IMR-90 (cell line): ENCODE measurements at regions not wholly inside any gene's neighbourhood (a gene's known extent, or its start where the extent isn't known, plus 50 kb on each side); places are given as distances from the start of the nearest gene placed in this dataset.

Source experiments
- ATAC-seq: fragments of 200-7000 bp; cut with Tn5 transposase; 2 replicates; pipeline ENCODE4 v1.9.1; 2020; ENCODE audit warnings: low read depth, mild to moderate bottlenecking, moderate library complexity
- BruUV-seq: library from RNA; stranded (reverse); fragments of 400-500 nt; replicated peaks from 2 replicates; lab custom pipeline; 2021; lab: Mats Ljungman, UMichigan
- CTCF ChIA-PET: fragments of 300-600 bp; formaldehyde crosslinking; extraction: SDS; loops from one replicate; lab custom pipeline; 2021; ENCODE audit warnings: antibody characterized with exemption; lab: Yijun Ruan, JAX
- POLR2A ChIA-PET: fragments of 300-600 bp; sonication (Branson Sonifier 250); formaldehyde crosslinking; loops from one replicate; lab custom pipeline; 2022; ENCODE audit warnings: antibody characterized with exemption; ENCODE audit not compliant: unreplicated experiment; lab: Charles Lee
- DNase-seq: peaks from one replicate; pipeline ENCODE4 v3.0.0; 2013
- H2AFZ ChIP-seq: replicated peaks from 2 replicates; pipeline ENCODE3; 2013; ENCODE audit warnings: low read length, mild to moderate bottlenecking; ENCODE audit not compliant: poor library complexity
- H2AK5ac ChIP-seq: 2 replicates; pipeline ENCODE4 v1.6.1; 2013; ENCODE audit warnings: low read depth, low read length, inconsistent platforms
- H2AK9ac ChIP-seq: replicated peaks from 2 replicates; pipeline ENCODE3; 2013; ENCODE audit warnings: mild to moderate bottlenecking, low read depth, low read length, moderate library complexity; ENCODE audit not compliant: poor library complexity
- H2BK120ac ChIP-seq: 2 replicates; pipeline ENCODE4 v1.6.1; 2013; ENCODE audit warnings: low read depth, low read length, inconsistent platforms
- H2BK15ac ChIP-seq: 3 replicates; pipeline ENCODE4 v1.6.1; 2013; ENCODE audit warnings: low read depth, low read length, inconsistent platforms
- H2BK20ac ChIP-seq: 2 replicates; pipeline ENCODE4 v1.6.1; 2013; ENCODE audit warnings: low read depth, mild to moderate bottlenecking, inconsistent platforms, low read length, moderate library complexity
- H2BK5ac ChIP-seq: 2 replicates; pipeline ENCODE4 v1.6.1; 2013; ENCODE audit warnings: mild to moderate bottlenecking, low read depth, low read length, inconsistent platforms; ENCODE audit not compliant: poor library complexity, severe bottlenecking
- H3K14ac ChIP-seq: replicated peaks from 2 replicates; pipeline ENCODE4 v1.6.1; 2013; ENCODE audit warnings: low read depth, low read length, inconsistent platforms
- H3K18ac ChIP-seq: 2 replicates; pipeline ENCODE4 v1.6.1; 2013; ENCODE audit warnings: low read depth, low read length, control low read depth
- H3K23ac ChIP-seq: 2 replicates; pipeline ENCODE4 v1.6.1; 2013; ENCODE audit warnings: low read depth, low read length, inconsistent platforms
- H3K27ac ChIP-seq: 2 replicates; pipeline ENCODE4 v1.5.1; 2013; ENCODE audit warnings: mild to moderate bottlenecking, control low read depth, low read length; ENCODE audit not compliant: insufficient read depth
- H3K27me3 ChIP-seq: 2 replicates; pipeline ENCODE4 v1.6.1; 2013; ENCODE audit warnings: low read length; ENCODE audit not compliant: control insufficient read depth, insufficient read depth
- H3K36me3 ChIP-seq: 2 replicates; pipeline ENCODE4 v1.6.1; 2013; ENCODE audit warnings: low read length, mixed read lengths; ENCODE audit not compliant: control insufficient read depth, insufficient read depth
- H3K4ac ChIP-seq: 2 replicates; pipeline ENCODE4 v1.6.1; 2013; ENCODE audit warnings: low read depth, low read length, inconsistent platforms
- H3K4me1 ChIP-seq: 2 replicates; pipeline ENCODE4 v1.6.1; 2013; ENCODE audit warnings: low read length, mixed read lengths; ENCODE audit not compliant: control insufficient read depth, insufficient read depth
- H3K4me2 ChIP-seq: 2 replicates; pipeline ENCODE4 v1.6.1; 2013; ENCODE audit warnings: low read depth, mild to moderate bottlenecking, control low read depth, low read length, moderate library complexity
- H3K4me3 ChIP-seq: 2 replicates; pipeline ENCODE4 v1.5.1; 2013; ENCODE audit warnings: low read depth, mild to moderate bottlenecking, control low read depth, low read length, moderate library complexity; ENCODE audit not compliant: insufficient read depth
- H3K56ac ChIP-seq: 2 replicates; pipeline ENCODE4 v1.6.1; 2013; ENCODE audit warnings: low read length, inconsistent platforms; ENCODE audit not compliant: insufficient read depth; ENCODE audit errors: extremely low read depth
- H3K79me1 ChIP-seq, 2 experiments: 2 replicates each; pipeline ENCODE4 v1.6.1; 2013; ENCODE audit warnings: low read length in 2 of 2, inconsistent platforms in 1 of 2, low read depth in 1 of 2
- H3K9ac ChIP-seq: 2 replicates; pipeline ENCODE4 v1.6.1; 2013; ENCODE audit warnings: low read depth, low read length, control low read depth
- H3K9me1 ChIP-seq: 2 replicates; pipeline ENCODE4 v1.6.1; 2013; ENCODE audit warnings: low read length, inconsistent platforms; ENCODE audit not compliant: insufficient read depth
- H3K9me3 ChIP-seq: 2 replicates; pipeline ENCODE4 v1.6.1; 2013; ENCODE audit warnings: low read length; ENCODE audit not compliant: control insufficient read depth, insufficient read depth
- H4K20me1 ChIP-seq: 2 replicates; pipeline ENCODE4 v1.6.1; 2013; ENCODE audit warnings: low read length, inconsistent platforms; ENCODE audit not compliant: insufficient read depth
- H4K5ac ChIP-seq: 2 replicates; pipeline ENCODE4 v1.6.1; 2013; ENCODE audit warnings: mild to moderate bottlenecking, low read depth, low read length, control low read depth
- H4K8ac ChIP-seq, 2 experiments: 2 replicates each; pipeline ENCODE4 v1.6.1; 2013; ENCODE audit warnings: low read depth in 2 of 2, low read length in 2 of 2, control low read depth in 1 of 2, inconsistent platforms in 1 of 2
- H4K91ac ChIP-seq: 2 replicates; pipeline ENCODE4 v1.6.1; 2013; ENCODE audit warnings: low read depth, low read length, inconsistent platforms; ENCODE audit not compliant: insufficient read depth
- BHLHE40 ChIP-seq: fragments of 150-350 bp; IDR thresholded peaks from 2 replicates; pipeline ENCODE4 v1.6.1; 2016; ENCODE audit warnings: mild to moderate bottlenecking, low read depth, low read length
- CHD1 ChIP-seq: IDR thresholded peaks from 2 replicates; pipeline ENCODE4 v1.6.1; 2012; ENCODE audit warnings: low read depth, low read length, improper control_type of control experiment
- ELK1 ChIP-seq: fragments of 150-350 bp; IDR thresholded peaks from 2 replicates; pipeline ENCODE4 v1.6.1; 2016; ENCODE audit warnings: low read depth, mild to moderate bottlenecking, low read length, moderate library complexity, borderline replicate concordance
- FOS ChIP-seq: fragments of 150-350 bp; IDR thresholded peaks from 2 replicates; pipeline ENCODE4 v1.6.1; 2016; ENCODE audit warnings: low read depth, low read length
- MAFK ChIP-seq: IDR thresholded peaks from 2 replicates; pipeline ENCODE4 v1.6.1; 2012; ENCODE audit warnings: low read depth, low read length, improper control_type of control experiment
- MAZ ChIP-seq: IDR thresholded peaks from 2 replicates; pipeline ENCODE4 v1.6.1; 2012; ENCODE audit warnings: low read depth, mild to moderate bottlenecking, low read length, improper control_type of control experiment, moderate library complexity, borderline replicate concordance
- MXI1 ChIP-seq: IDR thresholded peaks from 2 replicates; pipeline ENCODE4 v1.6.1; 2012; ENCODE audit warnings: low read depth, mild to moderate bottlenecking, low read length, moderate library complexity, borderline replicate concordance
- NFE2L2 ChIP-seq: fragments of 150-350 bp; IDR thresholded peaks from 2 replicates; pipeline ENCODE4 v1.6.1; 2016; ENCODE audit warnings: low read depth, mild to moderate bottlenecking, low read length
- POLR2A ChIP-seq: IDR thresholded peaks from 2 replicates; pipeline ENCODE4 v1.6.1; 2012; ENCODE audit warnings: mild to moderate bottlenecking, low read depth, low read length
- RAD21 ChIP-seq: IDR thresholded peaks from 2 replicates; pipeline ENCODE4 v1.6.1; 2012; ENCODE audit warnings: low read length, improper control_type of control experiment
- SMC3 ChIP-seq: fragments of 150-350 bp; IDR thresholded peaks from 2 replicates; pipeline ENCODE4 v1.6.1; 2016; ENCODE audit warnings: low read depth, mild to moderate bottlenecking, antibody characterized with exemption, low read length, moderate library complexity
- WGBS, 2 experiments: methylation state at CpG; one replicate each; pipeline versions ENCODE4 v1.1.5 to v1.1.7; 2013; ENCODE audit warnings: missing lambda C conversion rate in 2 of 2; ENCODE audit not compliant: insufficient read length in 1 of 2; ENCODE audit errors: extremely low coverage in 2 of 2; 5-methylcytosine and 5-hydroxymethylcytosine counted together
- dilution Hi-C: fragments of 300-500 bp; cut with HindIII; formaldehyde crosslinking; loops from one replicate; pipeline ENCODE4 v1.14.3; 2018; ENCODE audit warnings: low sequenced_read_pairs; ENCODE audit not compliant: unreplicated experiment
- in situ Hi-C: fragments of 300-500 bp; cut with MboI; formaldehyde crosslinking; loops from 3 replicates; pipeline ENCODE4 v1.14.3; 2019; ENCODE audit warnings: low sequenced_read_pairs, inconsistent platforms, mixed read lengths
- intact Hi-C: fragments of 100-400 bp; cut with micrococcal nuclease; formaldehyde crosslinking; loops from 2 replicates; pipeline ENCODE4 v1.10.0; 2022

- POLR2A ChIA-PET: no interaction called here
- no peak overlapping the region for H3K4ac ChIP-seq
- H2BK5ac ChIP-seq: no peak overlapping the region
- no peak overlapping the region for H2BK120ac ChIP-seq
- dilution Hi-C loops: no loop called here
- intact Hi-C loops: no loop called here
- no peak overlapping the region for H3K4me2 ChIP-seq
- ATAC-seq (no peak), DNase-seq (no peak)
- no peak overlapping the region for H4K91ac ChIP-seq
- no peak for TF ChIP-seq CHD1
- no peak for TF ChIP-seq NFE2L2
- TF ChIP-seq BHLHE40: no peak
- no peak for TF ChIP-seq ELK1
- no peak for TF ChIP-seq FOS
- no peak for TF ChIP-seq SMC3
- no peak for TF ChIP-seq RAD21
- TF ChIP-seq MAFK: no peak
- TF ChIP-seq MAZ: no peak
- TF ChIP-seq POLR2A: no peak
- TF ChIP-seq MXI1: no peak
- no peak overlapping the region for H3K56ac ChIP-seq
- no peak overlapping the region for H2AK5ac ChIP-seq
- H3K79me1 ChIP-seq: no peaks in the 10 kb centered on the region
- H4K8ac ChIP-seq: no peak overlapping the region
- H4K5ac ChIP-seq: no peak overlapping the region
- H2BK15ac ChIP-seq: no peak overlapping the region
- H2BK20ac ChIP-seq: no peak overlapping the region
- no peak overlapping the region for H3K27ac ChIP-seq
- H3K36me3 ChIP-seq: no peaks in the 10 kb centered on the region
- no peaks in the 10 kb centered on the region for H3K4me1 ChIP-seq
- H3K23ac ChIP-seq: no peak overlapping the region
- in situ Hi-C loops: no loop called here
- no peak overlapping the region for H2AK9ac ChIP-seq
- no peaks in the 10 kb centered on the region for H3K9me3 ChIP-seq
- no peaks in the 10 kb centered on the region for H4K20me1 ChIP-seq
- H2AFZ ChIP-seq: no peak overlapping the region
- no TSS peak for BruUV-seq
- no peaks in the 10 kb centered on the region for H3K9me1 ChIP-seq
- CTCF ChIA-PET: no interaction called here
- H3K4me3 ChIP-seq: no peak overlapping the region
- H3K27me3 ChIP-seq: peaks cover 13% of the 10 kb centered on the region
- no peak overlapping the region for H3K18ac ChIP-seq
- no peak overlapping the region for H3K14ac ChIP-seq
- 67% methylated on average over 1 of the region's 3 CpGs; no CpG with 5 or more reads in 1 of the 2 experiments for WGBS, 2 experiments
- H3K9ac ChIP-seq: no peak overlapping the region
These were observed 284.4 kb downstream of the TCF7L2 start for GRCh38 chr10:113234481-113234880.
